ENCODE measurements at regions not wholly inside any gene's neighbourhood (a gene's known extent, or its start where the extent isn't known, plus 50 kb on each side); places are given as distances from the start of the nearest gene placed in this dataset.
"Not testable (repeated sequence)": the region's sequence is repeated elsewhere in the genome, so short reads cannot be mapped to it uniquely, and the experiment has no call there.

- FAIRE-seq (no peak), DNase-seq (ENCODE audit: low spot score in 2 of 2) (no peak)
Measured at GRCh38 chr6:11486959-11487358, 50.6 kb upstream of the TMEM170B start.

- DNase-seq (ENCODE audit: low spot score in 2 of 2) (no peak), FAIRE-seq (no peak)
Measured at GRCh38 chr6:11486486-11486885, 51.1 kb upstream of the TMEM170B start.

- FAIRE-seq, result no peak
- no peak for DNase-seq (ENCODE audit: low spot score in 2 of 2)
Measured at GRCh38 chr6:11486051-11486450, 51.5 kb upstream of the TMEM170B start.

- DNase-seq (ENCODE audit: low spot score in 2 of 2), result no peak
- no peak for FAIRE-seq
Measured at GRCh38 chr6:11485271-11485670, 52.3 kb upstream of the TMEM170B start.

- no peak for DNase-seq (ENCODE audit: low spot score in 2 of 2)
- FAIRE-seq, result no peak
Measured at GRCh38 chr6:11484441-11484840, 53.1 kb upstream of the TMEM170B start.

- DNase-seq (ENCODE audit: low spot score in 2 of 2), result no peak
- no peak for FAIRE-seq
Measured at GRCh38 chr6:11482616-11483015, 54.9 kb upstream of the TMEM170B start.

GRCh38 chr6:11480541-11480940, 57.0 kb upstream of the TMEM170B start:
- FAIRE-seq (no peak), DNase-seq (ENCODE audit: low spot score in 2 of 2) (no peak)

- DNase-seq (ENCODE audit: low spot score in 2 of 2) (no peak), FAIRE-seq (no peak)
Measured at GRCh38 chr6:11479296-11479695, 58.3 kb upstream of the TMEM170B start.

GRCh38 chr6:11478586-11478985, 59.0 kb upstream of the TMEM170B start:
- FAIRE-seq, result no peak
- no peak for DNase-seq (ENCODE audit: low spot score in 2 of 2)

- no peak for FAIRE-seq
- no peak for DNase-seq (ENCODE audit: low spot score in 2 of 2)
Measured at GRCh38 chr6:11475016-11475415, 62.5 kb upstream of the TMEM170B start.

- no peak for FAIRE-seq
Measured at GRCh38 chr6:11473008-11473740, 64.4 kb upstream of the TMEM170B start.

GRCh38 chr6:11471261-11471660, 66.3 kb upstream of the TMEM170B start:
- no peak for FAIRE-seq
- DNase-seq (ENCODE audit: low spot score in 2 of 2), result no peak

More at GRCh38 chr6:11473008-11473740, 64.4 kb upstream of the TMEM170B start:
- no peak for DNase-seq (ENCODE audit: low spot score in 2 of 2)

GRCh38 chr6:11469684-11470083, 67.9 kb upstream of the TMEM170B start:
- no peak for FAIRE-seq
- DNase-seq (ENCODE audit: low spot score in 2 of 2), result no peak

- DNase-seq (ENCODE audit: low spot score in 2 of 2); FAIRE-seq: not testable (repeated sequence)
Measured at GRCh38 chr6:11468271-11468670, 69.3 kb upstream of the TMEM170B start.

- no peak for DNase-seq (ENCODE audit: low spot score in 2 of 2)
Measured at GRCh38 chr6:11467364-11467763, 70.2 kb upstream of the TMEM170B start.

GRCh38 chr6:11463398-11463780, 74.2 kb upstream of the TMEM170B start:
- no peak for FAIRE-seq
- no peak for DNase-seq (ENCODE audit: low spot score in 2 of 2)

More at GRCh38 chr6:11467364-11467763, 70.2 kb upstream of the TMEM170B start:
- FAIRE-seq, result no peak

GRCh38 chr6:11462742-11463397, 74.7 kb upstream of the TMEM170B start:
- DNase-seq (ENCODE audit: low spot score in 2 of 2) (no peak), FAIRE-seq (no peak)

- FAIRE-seq, result no peak
- no peak for DNase-seq (ENCODE audit: low spot score in 2 of 2)
Measured at GRCh38 chr6:11460837-11461661, 76.5 kb upstream of the TMEM170B start.

GRCh38 chr6:11460001-11460668, 77.4 kb upstream of the TMEM170B start:
- no peak for FAIRE-seq

GRCh38 chr6:11459079-11459610, 78.4 kb upstream of the TMEM170B start:
- FAIRE-seq, result no peak
- no peak for DNase-seq (ENCODE audit: low spot score in 2 of 2)

More at GRCh38 chr6:11460001-11460668, 77.4 kb upstream of the TMEM170B start:
- DNase-seq (ENCODE audit: low spot score in 2 of 2), result no peak
